Hepatocyte (in vitro differentiated cells): ENCODE measurements at regions not wholly inside any gene's neighbourhood (a gene's known extent, or its start where the extent isn't known, plus 50 kb on each side); places are given as distances from the start of the nearest gene placed in this dataset.

Experiments
- CTCF ChIP-seq: fragments of 200-600 bp; sonication (generic); IDR thresholded peaks from 2 replicates; pipeline ENCODE4 v1.5.1; 2016; ENCODE audit warnings: antibody characterized with exemption, mild to moderate bottlenecking; ENCODE audit not compliant: poor library complexity
- EZH2 ChIP-seq: fragments of 200-600 bp; sonication (generic); IDR thresholded peaks from 2 replicates; pipeline ENCODE4 v1.6.1; 2016; ENCODE audit warnings: antibody characterized with exemption, mild to moderate bottlenecking, borderline replicate concordance
- EZH2phosphoT487 ChIP-seq: fragments of 200-600 bp; sonication (generic); IDR thresholded peaks from one replicate; pipeline ENCODE4 v1.6.1; 2018; ENCODE audit warnings: antibody characterized with exemption, mild to moderate bottlenecking, low read depth, moderate library complexity; ENCODE audit not compliant: unreplicated experiment, severe bottlenecking

- TF ChIP-seq CTCF (no peak), EZH2 (no peak), EZH2phosphoT487 (no peak)
Measured at GRCh38 chr6:82521861-82522260, 158.2 kb downstream of the TPBG start.
